ENCODE measurements at regions not wholly inside any gene's neighbourhood (a gene's known extent, or its start where the extent isn't known, plus 50 kb on each side); places are given as distances from the start of the nearest gene placed in this dataset.

GRCh38 chr11:81986556-81987161, 747.0 kb downstream of the FAM181B start:
- peaks cover 0 to 18% (median 10%) of the 10 kb centered on the region in 4 donors for H3K4me1 ChIP-seq
- no peak overlapping the region for H3K4me3 ChIP-seq
- no peak for TF ChIP-seq CTCF (IDR thresholded peaks at IDR 0.05)
- no peaks in the 10 kb centered on the region for H3K27me3 ChIP-seq
- H3K36me3 ChIP-seq, result no peaks in the 10 kb centered on the region
- DNase-seq, result no peak
- no peaks in the 10 kb centered on the region for H3K9me3 ChIP-seq
- no peak overlapping the region for H3K27ac ChIP-seq
- intact Hi-C loops (cut with DNase I; ENCODE audit: low total_unique reads), result no loop called here

DNA sequence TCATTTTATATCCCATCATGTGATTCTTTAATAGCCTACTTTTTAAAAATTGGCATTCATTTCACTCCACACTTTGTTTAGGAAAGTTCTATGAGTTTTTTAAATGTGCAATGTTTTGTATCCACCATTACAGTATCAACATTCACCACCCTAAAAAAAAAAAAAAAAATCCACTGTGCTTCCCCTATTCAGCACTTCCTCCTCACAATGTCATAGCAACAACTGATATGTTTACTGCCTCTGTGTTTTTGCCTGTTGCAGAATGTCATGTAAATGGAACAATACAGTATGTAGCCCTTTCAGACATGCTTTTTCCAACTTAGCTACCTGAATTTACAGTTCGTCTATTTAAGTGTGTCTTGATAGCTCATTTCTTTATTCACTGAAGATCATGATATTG, 754.2 kb downstream of the FAM181B start:
- no peaks in the 10 kb centered on the region for H3K9me3 ChIP-seq
- no peaks in the 10 kb centered on the region for H3K4me1 ChIP-seq
- H3K36me3 ChIP-seq, result no peaks in the 10 kb centered on the region
- no peaks in the 10 kb centered on the region for H3K27me3 ChIP-seq
- intact Hi-C loops (cut with DNase I; ENCODE audit: low total_unique reads), result no loop called here
- no peak for TF ChIP-seq CTCF (IDR thresholded peaks at IDR 0.05)
- DNase-seq, result no peak
- H3K4me3 ChIP-seq, result no peak overlapping the region
- H3K27ac ChIP-seq, result no peak overlapping the region

DNA sequence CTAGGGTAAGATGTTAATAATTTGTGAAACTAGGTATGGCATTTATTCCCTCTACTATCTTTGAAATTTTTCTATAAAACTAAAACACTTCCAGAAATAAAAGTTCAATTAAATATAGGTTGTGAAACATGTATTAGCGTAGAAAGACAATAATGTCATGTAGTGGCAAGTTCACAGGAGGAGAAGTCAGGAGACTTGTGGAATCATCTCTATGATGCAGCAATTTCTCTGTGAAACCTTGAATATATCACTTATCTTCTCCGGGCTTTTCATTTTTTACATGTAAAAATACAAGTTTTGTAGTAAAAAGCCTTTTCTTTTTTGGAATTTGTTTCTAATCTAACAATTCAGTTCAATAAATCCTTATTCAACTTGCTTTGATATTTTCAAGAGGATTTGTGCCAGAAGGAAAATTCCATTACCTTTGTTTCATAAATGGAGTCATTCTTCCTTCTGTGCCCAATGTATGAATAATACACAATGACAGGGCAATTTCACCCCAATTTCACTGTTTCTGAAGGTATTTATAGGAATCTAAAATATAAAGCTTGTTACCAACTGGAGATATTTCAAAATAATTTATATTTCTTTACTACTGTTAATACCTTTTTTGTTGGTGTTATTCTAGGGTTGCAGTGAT, 758.3 kb downstream of the FAM181B start:
- Histone ChIP-seq H3K27me3 (no peaks in the 10 kb centered on the region), H3K36me3 (no peaks in the 10 kb centered on the region), H3K27ac (no peak overlapping the region), H3K4me3 (no peak overlapping the region), H3K4me1 (peaks cover 0 to 5% (median 0%) of the 10 kb centered on the region in 4 donors), H3K9me3 (no peaks in the 10 kb centered on the region)
- no peak for DNase-seq
- intact Hi-C loops (cut with DNase I; ENCODE audit: low total_unique reads), result no loop called here
- no peak for TF ChIP-seq CTCF (IDR thresholded peaks at IDR 0.05)

GRCh38 chr11:81970886-81971285, 762.8 kb downstream of the FAM181B start:
- no peak overlapping the region for H3K4me3 ChIP-seq
- H3K4me1 ChIP-seq, result peaks cover 0 to 39% (median 6%) of the 10 kb centered on the region in 4 donors
- peak overlapping the region in 1 of 2 donors; percentile 44 for H3K27ac ChIP-seq
- TF ChIP-seq CTCF (IDR thresholded peaks at IDR 0.05), result no peak
- DNase-seq, result no peak
- H3K27me3 ChIP-seq, result no peaks in the 10 kb centered on the region
- intact Hi-C loops (cut with DNase I; ENCODE audit: low total_unique reads), result no loop called here
- H3K9me3 ChIP-seq, result no peaks in the 10 kb centered on the region
- H3K36me3 ChIP-seq, result no peaks in the 10 kb centered on the region

DNA sequence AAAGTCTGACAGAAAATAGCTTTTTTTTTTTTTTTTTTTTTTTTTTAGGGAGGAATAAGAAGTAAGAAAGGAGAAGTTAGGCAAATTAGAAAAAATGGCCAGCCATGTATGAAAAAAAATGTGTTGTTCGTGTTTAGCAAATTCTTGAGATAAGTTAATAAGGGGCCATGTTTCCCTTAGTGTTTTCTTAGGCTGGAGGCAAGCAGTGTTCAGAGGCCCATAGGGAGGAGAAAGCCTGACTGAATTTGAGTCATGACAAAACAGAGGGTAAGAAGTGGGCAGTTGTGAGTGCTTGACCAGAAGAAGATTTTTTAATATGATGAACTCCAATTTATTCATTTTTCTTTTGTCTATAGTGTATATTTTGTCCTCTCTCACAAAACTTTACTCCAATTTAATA, 766.4 kb downstream of the FAM181B start:
- peaks cover 0 to 50% (median 13%) of the 10 kb centered on the region in 4 donors for H3K4me1 ChIP-seq
- H3K36me3 ChIP-seq, result no peaks in the 10 kb centered on the region
- no peak for DNase-seq
- H3K27me3 ChIP-seq, result no peaks in the 10 kb centered on the region
- H3K9me3 ChIP-seq, result no peaks in the 10 kb centered on the region
- intact Hi-C loops (cut with DNase I; ENCODE audit: low total_unique reads), result no loop called here
- H3K27ac ChIP-seq, result peak overlapping the region; percentile 25 to 57
- no peak overlapping the region for H3K4me3 ChIP-seq
- TF ChIP-seq CTCF (IDR thresholded peaks at IDR 0.05), result no peak

All from tibial artery (tissue), 4 donors.